Mesendoderm (in vitro differentiated cells): ENCODE measurements at regions not wholly inside any gene's neighbourhood (a gene's known extent, or its start where the extent isn't known, plus 50 kb on each side); places are given as distances from the start of the nearest gene placed in this dataset.
"Not testable (repeated sequence)": the region's sequence is repeated elsewhere in the genome, so short reads cannot be mapped to it uniquely, and the experiment has no call there.

Experiments
- DNase-seq: peaks from one replicate; pipeline ENCODE4 v3.0.0; 2013
- H2AK5ac ChIP-seq: 2 replicates; pipeline ENCODE4 v1.6.1; 2013; ENCODE audit warnings: low read length, inconsistent platforms
- H2BK120ac ChIP-seq: 2 replicates; pipeline ENCODE4 v1.6.1; 2013; ENCODE audit warnings: low read depth, mild to moderate bottlenecking, low read length, moderate library complexity, mixed read lengths
- H2BK15ac ChIP-seq: replicated peaks from 2 replicates; pipeline ENCODE4 v1.6.1; 2013; ENCODE audit warnings: low read depth, mild to moderate bottlenecking, moderate library complexity
- H2BK5ac ChIP-seq: 2 replicates; pipeline ENCODE4 v1.6.1; 2013; ENCODE audit warnings: low read length, inconsistent platforms
- H3K18ac ChIP-seq: 2 replicates; pipeline ENCODE4 v1.6.1; 2013; ENCODE audit warnings: mild to moderate bottlenecking, low read length, mixed read lengths
- H3K23ac ChIP-seq: one replicate; pipeline ENCODE4 v1.6.1; 2013; ENCODE audit warnings: low read length
- H3K27ac ChIP-seq: 2 replicates; pipeline ENCODE4 v1.5.1; 2013; ENCODE audit warnings: low read depth, mild to moderate bottlenecking, inconsistent platforms, low read length, moderate library complexity
- H3K27me3 ChIP-seq: 2 replicates; pipeline ENCODE4 v1.6.1; 2013; ENCODE audit warnings: low read length, control low read depth, mild to moderate bottlenecking, inconsistent platforms; ENCODE audit not compliant: insufficient read depth, poor library complexity
- H3K36me3 ChIP-seq: 2 replicates; pipeline ENCODE4 v1.6.1; 2013; ENCODE audit warnings: low read length, inconsistent platforms; ENCODE audit not compliant: control insufficient read depth, insufficient read depth
- H3K4ac ChIP-seq: one replicate; pipeline ENCODE4 v1.6.1; 2013; ENCODE audit warnings: low read depth, mild to moderate bottlenecking, low read length, moderate library complexity
- H3K4me1 ChIP-seq: 2 replicates; pipeline ENCODE4 v1.6.1; 2013; ENCODE audit warnings: low read depth, low read length, inconsistent platforms; ENCODE audit not compliant: control insufficient read depth
- H3K4me2 ChIP-seq: 2 replicates; pipeline ENCODE4 v1.6.1; 2013; ENCODE audit warnings: low read length
- H3K4me3 ChIP-seq: 2 replicates; pipeline ENCODE4 v1.5.1; 2013; ENCODE audit warnings: mild to moderate bottlenecking, low read length
- H3K56ac ChIP-seq: one replicate; pipeline ENCODE4 v1.6.1; 2013; ENCODE audit warnings: low read length
- H3K79me1 ChIP-seq: 2 replicates; pipeline ENCODE4 v1.6.1; 2013; ENCODE audit warnings: low read length, inconsistent platforms
- H3K79me2 ChIP-seq: 2 replicates; pipeline ENCODE4 v1.6.1; 2013; ENCODE audit warnings: mild to moderate bottlenecking, low read length; ENCODE audit not compliant: control insufficient read depth, insufficient read depth
- H3K9ac ChIP-seq: 2 replicates; pipeline ENCODE4 v1.6.1; 2013; ENCODE audit warnings: low read length, inconsistent platforms
- H4K5ac ChIP-seq: one replicate; pipeline ENCODE4 v1.6.1; 2013; ENCODE audit warnings: low read length
- H4K8ac ChIP-seq: one replicate; pipeline ENCODE4 v1.6.1; 2013; ENCODE audit warnings: low read depth, mild to moderate bottlenecking, control low read depth, low read length, moderate library complexity
- WGBS: extraction: QIAGEN DNeasy Blood & Tissue Kit; methylation state at CpG from one replicate; pipeline ENCODE4 v1.1.7; 2013; ENCODE audit warnings: low lambda C conversion rate, missing lambda C conversion rate; ENCODE audit not compliant: insufficient coverage; ENCODE audit errors: extremely low coverage; 5-methylcytosine and 5-hydroxymethylcytosine counted together

DNA sequence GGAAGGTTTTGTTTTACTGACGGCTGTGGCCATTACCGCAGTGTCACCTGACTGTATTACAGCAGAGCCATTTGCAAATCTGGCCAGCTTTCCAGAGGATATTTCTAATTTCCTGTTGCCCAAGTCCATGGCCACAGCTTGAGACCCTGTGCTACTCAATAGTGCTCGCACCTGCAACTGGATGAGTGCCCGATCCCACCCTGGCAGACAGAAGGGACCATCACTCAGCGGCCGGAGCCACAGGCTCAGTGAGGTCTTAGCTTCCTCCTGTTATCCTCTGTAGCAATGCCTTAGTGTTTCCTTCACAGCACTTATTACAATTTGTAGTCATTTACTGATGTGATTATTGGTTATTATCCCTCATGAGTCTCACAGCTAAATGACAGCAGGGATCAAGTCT is 184.8 kb downstream of the LRRN1 start:
- H3K4me2 ChIP-seq: no peak overlapping the region
- H3K18ac ChIP-seq: no peak overlapping the region
- no peak overlapping the region for H3K27ac ChIP-seq

DNA sequence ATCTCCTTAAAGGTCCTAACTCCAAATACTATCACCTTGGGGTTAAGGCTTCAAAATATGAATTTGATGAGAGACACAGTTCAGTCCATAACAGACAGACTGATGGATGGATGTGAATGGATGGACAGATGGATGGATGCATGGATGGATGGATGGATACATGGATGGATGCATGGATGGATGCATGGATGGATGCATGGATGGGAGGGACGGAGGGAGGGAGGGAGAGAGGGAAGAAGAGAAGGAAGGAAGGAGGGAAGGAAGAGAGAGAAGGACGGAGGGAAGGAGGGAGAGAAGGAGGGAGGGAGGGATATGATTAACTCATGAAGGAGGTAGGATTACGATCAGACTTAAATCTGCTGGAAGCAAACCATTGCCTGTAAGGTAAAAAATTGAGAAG is 192.4 kb downstream of the LRRN1 start:
- no peak overlapping the region for H3K4me3 ChIP-seq
- H3K27ac ChIP-seq: no peak overlapping the region
- H3K36me3 ChIP-seq: no peaks in the 10 kb centered on the region
- no peak overlapping the region for H3K23ac ChIP-seq
- no peak overlapping the region for H2AK5ac ChIP-seq
- no peak overlapping the region for H4K5ac ChIP-seq
- no peak overlapping the region for H2BK5ac ChIP-seq
- H2BK120ac ChIP-seq: no peak overlapping the region
- no peak overlapping the region for H3K4ac ChIP-seq
- DNase-seq: no peak
- no peaks in the 10 kb centered on the region for H3K79me1 ChIP-seq
- no CpG with 5 or more reads among the region's 3 CpGs for WGBS
- H3K56ac ChIP-seq: no peak overlapping the region
- H4K8ac ChIP-seq: no peak overlapping the region
- H3K9ac ChIP-seq: no peak overlapping the region
- no peak overlapping the region for H3K18ac ChIP-seq
- no peak overlapping the region for H3K4me2 ChIP-seq
- H3K4me1 ChIP-seq: no peaks in the 10 kb centered on the region
- no peak overlapping the region for H2BK15ac ChIP-seq
- no peaks in the 10 kb centered on the region for H3K79me2 ChIP-seq
- no peaks in the 10 kb centered on the region for H3K27me3 ChIP-seq

More for the DNA sequence above, 184.8 kb downstream of the LRRN1 start:
- no peak overlapping the region for H2BK5ac ChIP-seq
- H3K23ac ChIP-seq: no peak overlapping the region
- H3K79me1 ChIP-seq: no peaks in the 10 kb centered on the region
- no peak overlapping the region for H2BK15ac ChIP-seq
- H4K5ac ChIP-seq: no peak overlapping the region
- H3K56ac ChIP-seq: no peak overlapping the region
- no peaks in the 10 kb centered on the region for H3K79me2 ChIP-seq
- H3K36me3 ChIP-seq: no peaks in the 10 kb centered on the region
- no peaks in the 10 kb centered on the region for H3K4me1 ChIP-seq
- H2BK120ac ChIP-seq: no peak overlapping the region
- H3K4me3 ChIP-seq: no peak overlapping the region
- no peak overlapping the region for H4K8ac ChIP-seq
- H3K9ac ChIP-seq: no peak overlapping the region
- WGBS: no CpG with 5 or more reads among the region's 6 CpGs
- no peak overlapping the region for H2AK5ac ChIP-seq
- H3K27me3 ChIP-seq: no peaks in the 10 kb centered on the region
- no peak for DNase-seq
- H3K4ac ChIP-seq: no peak overlapping the region

DNA sequence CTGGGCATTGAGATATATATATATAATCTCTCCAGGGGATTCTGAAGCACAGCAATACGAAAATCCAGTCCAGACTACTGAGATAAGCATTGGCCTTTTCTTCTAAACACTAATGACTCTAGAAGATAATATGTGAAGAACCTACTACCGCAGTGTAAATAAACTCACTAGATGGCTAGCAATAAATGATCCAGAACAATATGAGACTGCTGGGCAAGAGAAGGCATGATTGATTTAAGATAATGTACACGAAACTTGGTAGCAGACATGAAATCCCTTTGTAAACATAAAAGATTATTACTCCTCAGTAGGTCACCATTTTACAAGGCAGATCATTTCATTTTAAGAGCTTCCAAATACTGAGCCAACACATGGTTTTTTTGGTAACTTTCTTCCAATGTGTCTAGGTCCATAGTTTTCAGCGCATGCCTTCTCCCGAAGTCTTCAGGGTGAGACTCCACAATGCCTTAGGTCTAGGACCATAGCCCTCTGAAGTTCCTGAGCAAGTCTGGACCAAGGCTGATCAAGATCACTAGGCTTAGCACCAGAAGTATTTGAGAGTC is 193.2 kb downstream of the LRRN1 start:
- Histone ChIP-seq H3K36me3 (no peaks in the 10 kb centered on the region), H4K5ac (no peak overlapping the region), H3K4ac (no peak overlapping the region), H3K27ac (no peak overlapping the region), H2BK15ac (no peak overlapping the region), H3K27me3 (no peaks in the 10 kb centered on the region), H3K23ac (no peak overlapping the region), H3K4me2 (no peak overlapping the region), H3K79me2 (no peaks in the 10 kb centered on the region), H3K79me1 (no peaks in the 10 kb centered on the region), H2BK5ac (no peak overlapping the region), H4K8ac (no peak overlapping the region), H3K4me1 (no peaks in the 10 kb centered on the region), H3K4me3 (no peak overlapping the region), H3K18ac (no peak overlapping the region), H2BK120ac (no peak overlapping the region), H3K9ac (no peak overlapping the region), H2AK5ac (no peak overlapping the region), H3K56ac (no peak overlapping the region)
- no CpG with 5 or more reads among the region's 5 CpGs for WGBS
- DNase-seq: no peak

DNA sequence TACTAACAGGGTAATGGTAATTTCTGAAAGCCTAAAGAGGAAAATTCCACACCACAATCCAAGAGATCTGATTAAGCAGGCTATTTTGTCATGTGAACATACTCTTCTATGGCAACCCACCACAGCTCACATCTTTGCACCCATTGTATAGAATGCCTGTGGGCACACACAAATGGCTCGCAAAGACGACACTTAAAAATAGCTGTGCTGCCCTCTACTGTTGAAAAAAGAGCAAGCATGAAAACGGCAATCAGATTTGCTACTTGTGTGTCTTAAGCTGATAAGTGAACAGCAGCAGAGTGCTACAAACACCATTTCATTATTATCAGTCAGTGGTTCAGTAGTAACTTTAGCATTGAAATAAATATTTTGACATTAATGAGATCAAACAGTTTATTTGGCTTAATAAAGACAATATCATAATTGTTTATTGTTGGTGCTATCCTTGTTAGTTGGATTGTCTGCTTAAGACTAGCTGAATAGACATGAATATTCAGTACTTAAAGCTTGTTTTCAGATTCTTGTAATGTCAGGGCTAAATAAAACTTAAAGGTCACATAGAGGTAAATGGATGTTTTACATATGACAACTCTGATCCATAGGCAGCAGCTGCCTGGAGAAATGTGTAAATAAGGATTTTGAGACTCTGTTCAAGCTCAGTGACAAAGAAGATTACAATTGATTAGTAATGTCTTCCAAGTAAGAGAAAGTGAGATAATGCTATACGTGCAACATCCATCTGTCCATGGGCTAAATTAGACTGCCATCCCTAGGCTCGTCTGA is 199.1 kb downstream of the LRRN1 start:
- WGBS: no CpG with 5 or more reads among the region's 5 CpGs
- Histone ChIP-seq H3K18ac (no peak overlapping the region), H3K56ac (no peak overlapping the region), H3K4ac (no peak overlapping the region), H3K79me1 (no peaks in the 10 kb centered on the region), H2BK15ac (no peak overlapping the region), H2AK5ac (no peak overlapping the region), H2BK5ac (no peak overlapping the region), H3K36me3 (no peaks in the 10 kb centered on the region), H3K4me2 (no peak overlapping the region), H3K27me3 (no peaks in the 10 kb centered on the region), H4K5ac (no peak overlapping the region), H4K8ac (no peak overlapping the region), H3K9ac (no peak overlapping the region), H3K23ac (no peak overlapping the region), H2BK120ac (no peak overlapping the region), H3K4me3 (no peak overlapping the region), H3K27ac (no peak overlapping the region), H3K4me1 (peaks cover 2% of the 10 kb centered on the region), H3K79me2 (no peaks in the 10 kb centered on the region)
- peak; percentile 87 for DNase-seq

GRCh38 chr3:3999340-3999739 is 200.1 kb downstream of the LRRN1 start:
- not testable (repeated sequence) for H2BK15ac ChIP-seq, H3K23ac ChIP-seq, H4K8ac ChIP-seq, DNase-seq, H3K36me3 ChIP-seq, H3K27ac ChIP-seq, H3K4me1 ChIP-seq, H3K79me1 ChIP-seq, H3K4ac ChIP-seq, H2AK5ac ChIP-seq, H3K4me2 ChIP-seq, H2BK5ac ChIP-seq, H3K27me3 ChIP-seq, H3K9ac ChIP-seq, H3K18ac ChIP-seq, H2BK120ac ChIP-seq, H3K79me2 ChIP-seq, H3K4me3 ChIP-seq, H4K5ac ChIP-seq, H3K56ac ChIP-seq

GRCh38 chr3:4001976-4002375 is 202.7 kb downstream of the LRRN1 start:
- Histone ChIP-seq H3K18ac (no peak overlapping the region), H3K27me3 (no peaks in the 10 kb centered on the region), H3K4me1 (peaks cover 2% of the 10 kb centered on the region), H3K79me1 (no peaks in the 10 kb centered on the region), H3K23ac (no peak overlapping the region), H3K79me2 (no peaks in the 10 kb centered on the region), H3K27ac (no peak overlapping the region), H2AK5ac (no peak overlapping the region), H2BK5ac (no peak overlapping the region), H4K5ac (no peak overlapping the region), H2BK120ac (no peak overlapping the region), H3K9ac (no peak overlapping the region), H4K8ac (no peak overlapping the region), H3K4ac (no peak overlapping the region), H2BK15ac (no peak overlapping the region), H3K4me3 (no peak overlapping the region), H3K4me2 (no peak overlapping the region), H3K36me3 (no peaks in the 10 kb centered on the region), H3K56ac (no peak overlapping the region)
- DNase-seq: peak; percentile 18
